CD14-positive monocyte (primary cell): ENCODE measurements at regions not wholly inside any gene's neighbourhood (a gene's known extent, or its start where the extent isn't known, plus 50 kb on each side); places are given as distances from the start of the nearest gene placed in this dataset.

Experiments used
- DNase-seq, 3 donors: peaks; one replicate each; pipeline ENCODE4 v3.0.0-alpha.2; 2011 to 2022
- H2AFZ ChIP-seq: 2 replicates; pipeline ENCODE4 v1.6.0; 2012; ENCODE audit warnings: mild to moderate bottlenecking, low read depth, low read length, inconsistent platforms; ENCODE audit not compliant: insufficient read depth, poor library complexity, severe bottlenecking
- H3K27ac ChIP-seq, 2 donors: 1 replicate in 1 of 2; 2 replicates in 1 of 2; pipeline ENCODE4 v1.5.1; 2012 to 2013; ENCODE audit warnings: low read length in 2 of 2, control low read depth in 1 of 2, inconsistent platforms in 1 of 2, low read depth in 1 of 2, mild to moderate bottlenecking in 1 of 2
- H3K27me3 ChIP-seq, 2 donors: one replicate each; pipeline versions ENCODE4 v1.6.0 to v1.6.1; 2011 to 2013; ENCODE audit warnings: low read length in 2 of 2; ENCODE audit not compliant: control insufficient read depth in 2 of 2, insufficient read depth in 2 of 2
- H3K36me3 ChIP-seq, 2 donors: replicated peaks in 1 of 2; 1 replicate in 1 of 2; 2 replicates in 1 of 2; pipeline versions ENCODE4 v1.5.1 to v1.6.1; 2012 to 2013; ENCODE audit warnings: low read length in 2 of 2, control low read depth in 1 of 2, inconsistent platforms in 1 of 2, mild to moderate bottlenecking in 1 of 2; ENCODE audit not compliant: insufficient read depth in 2 of 2, control insufficient read depth in 1 of 2
- H3K4me1 ChIP-seq, 2 donors: 1 replicate in 1 of 2; 2 replicates in 1 of 2; pipeline versions ENCODE4 v1.5.1 to v1.6.1; 2012 to 2013; ENCODE audit warnings: low read length in 2 of 2, control low read depth in 1 of 2, inconsistent platforms in 1 of 2, mild to moderate bottlenecking in 1 of 2, moderate library complexity in 1 of 2; ENCODE audit not compliant: insufficient read depth in 2 of 2, control insufficient read depth in 1 of 2
- H3K4me2 ChIP-seq: replicated peaks from 2 replicates; pipeline ENCODE3; 2012; ENCODE audit warnings: low read length, moderate library complexity, mild to moderate bottlenecking; ENCODE audit not compliant: poor library complexity, severe bottlenecking; ENCODE audit errors: extremely low read depth
- H3K4me3 ChIP-seq, 3 experiments: fragments of 200-600 bp in 1 of 3; sonication (generic) in 1 of 3; replicated peaks in 1 of 3; 1 replicate in 2 of 3; 2 replicates in 1 of 3; pipeline ENCODE4 v1.5.1; 2011 to 2013; ENCODE audit warnings: low read length in 3 of 3, mild to moderate bottlenecking in 3 of 3, control low read depth in 2 of 3, low read depth in 2 of 3, inconsistent platforms in 1 of 3, moderate library complexity in 1 of 3
- H3K79me2 ChIP-seq: 2 replicates; pipeline ENCODE4 v1.6.0; 2012; ENCODE audit warnings: mild to moderate bottlenecking, control low read depth, inconsistent platforms, low read length, moderate library complexity; ENCODE audit not compliant: insufficient read depth
- H3K9ac ChIP-seq: 2 replicates; pipeline ENCODE4 v1.6.0; 2017; ENCODE audit warnings: low read length, mild to moderate bottlenecking; ENCODE audit not compliant: insufficient read depth, poor library complexity, severe bottlenecking
- H3K9me3 ChIP-seq, 2 donors: replicated peaks in 1 of 2; 1 replicate in 1 of 2; 2 replicates in 1 of 2; pipeline versions ENCODE4 v1.5.1 to v1.6.1; 2012 to 2013; ENCODE audit warnings: low read length in 2 of 2, control low read depth in 1 of 2; ENCODE audit not compliant: control insufficient read depth in 1 of 2, insufficient read depth in 1 of 2
- H4K20me1 ChIP-seq: 2 replicates; pipeline ENCODE4 v1.6.0; 2012; ENCODE audit warnings: mild to moderate bottlenecking, low read length, control low read depth, moderate library complexity; ENCODE audit not compliant: insufficient read depth
- H3K27ac Mint-ChIP-seq, 7 donors: one replicate each; pipeline ENCODE4 v1.8.0; 2020; ENCODE audit warnings: mild to moderate bottlenecking in 7 of 7, mixed read lengths in 7 of 7, moderate library complexity in 6 of 7, inconsistent platforms in 2 of 7
- H3K27me3 Mint-ChIP-seq, 3 donors: one replicate each; pipeline ENCODE4 v1.8.0; 2021 to 2022; ENCODE audit warnings: low read depth in 3 of 3, mild to moderate bottlenecking in 3 of 3, mixed read lengths in 3 of 3, moderate library complexity in 3 of 3, inconsistent platforms in 1 of 3
- H3K36me3 Mint-ChIP-seq, 2 donors: one replicate each; pipeline ENCODE4 v1.8.0; 2020; ENCODE audit warnings: mixed read lengths in 2 of 2, inconsistent platforms in 1 of 2, mild to moderate bottlenecking in 1 of 2
- H3K4me1 Mint-ChIP-seq: one replicate; pipeline ENCODE4 v1.8.0; 2020; ENCODE audit warnings: mild to moderate bottlenecking, mixed read lengths
- H3K4me3 Mint-ChIP-seq, 2 donors: one replicate each; pipeline ENCODE4 v1.8.0; 2020; ENCODE audit warnings: mild to moderate bottlenecking in 2 of 2, mixed read lengths in 2 of 2, moderate library complexity in 1 of 2
- H3K9me3 Mint-ChIP-seq, 7 donors: one replicate each; pipeline ENCODE4 v1.8.0; 2020 to 2022; ENCODE audit warnings: mixed read lengths in 7 of 7, mild to moderate bottlenecking in 6 of 7, moderate library complexity in 6 of 7, inconsistent platforms in 2 of 7
- CTCF ChIP-seq: fragments of 200-600 bp; IDR thresholded peaks from one replicate; pipeline ENCODE4 v1.8.0; 2022; ENCODE audit warnings: antibody characterized with exemption, mild to moderate bottlenecking
- WGBS: methylation state at CpG from one replicate; pipeline ENCODE4 v1.1.5; 2013; ENCODE audit warnings: missing lambda C conversion rate; ENCODE audit not compliant: insufficient coverage; 5-methylcytosine and 5-hydroxymethylcytosine counted together
- intact Hi-C, 2 donors: fragments of 100-400 bp; cut with micrococcal nuclease; formaldehyde crosslinking; loops; one replicate each; pipeline versions ENCODE4 v1.15.0 to v1.15.1; 2023

- H3K4me1 Mint-ChIP-seq, result no peaks in the 10 kb centered on the region
- no peak for DNase-seq
Measured at GRCh38 chr13:22506096-22506691, 674.6 kb upstream of the SGCG start.

DNA sequence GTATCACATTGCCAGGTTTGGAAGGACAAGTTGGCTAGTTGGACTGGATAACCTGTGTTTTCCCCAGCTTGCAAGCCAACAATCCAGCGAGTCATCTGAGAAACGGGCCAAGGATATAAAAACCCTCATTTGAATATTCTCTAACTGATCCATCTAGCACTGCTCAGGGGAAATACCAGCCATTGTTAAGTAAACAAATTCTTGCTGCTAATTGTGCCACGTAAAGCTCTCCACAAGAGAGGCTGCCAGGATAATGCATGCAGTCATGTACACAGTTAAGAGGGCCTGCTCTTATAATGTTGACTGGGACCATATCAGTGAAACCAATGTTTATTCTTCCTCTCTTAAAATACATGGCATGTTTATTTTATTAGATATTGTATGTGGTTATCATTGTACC is 663.2 kb upstream of the SGCG start:
- H3K4me3 ChIP-seq, result no peak overlapping the region
- no peaks in the 10 kb centered on the region for H3K4me1 ChIP-seq
- no peaks in the 10 kb centered on the region for H3K27me3 ChIP-seq
- Mint-ChIP-seq H3K27ac (no peak overlapping the region), H3K27me3 (no peaks in the 10 kb centered on the region), H3K4me3 (no peak overlapping the region), H3K4me1 (no peaks in the 10 kb centered on the region), H3K36me3 (no peaks in the 10 kb centered on the region), H3K9me3 (peaks cover 0 to 12% (median 5%) of the 10 kb centered on the region in 7 donors)
- H3K27ac ChIP-seq, result no peak overlapping the region
- no peak for TF ChIP-seq CTCF
- no peak overlapping the region for H3K4me2 ChIP-seq
- H2AFZ ChIP-seq, result no peak overlapping the region
- no peak for DNase-seq
- WGBS, result no CpG with 5 or more reads among the region's 3 CpGs
- intact Hi-C loops, result no loop called here
- no peaks in the 10 kb centered on the region for H3K79me2 ChIP-seq
- H3K9ac ChIP-seq, result no peak overlapping the region
- no peaks in the 10 kb centered on the region for H4K20me1 ChIP-seq
- no peaks in the 10 kb centered on the region for H3K36me3 ChIP-seq
- H3K9me3 ChIP-seq, result peaks cover 9 to 33% of the 10 kb centered on the region in 2 donors

More at GRCh38 chr13:22506096-22506691, 674.6 kb upstream of the SGCG start:
- TF ChIP-seq CTCF, result no peak
- 75% methylated on average over 5 of the region's 8 CpGs for WGBS
- Histone ChIP-seq H2AFZ (no peak overlapping the region), H3K9ac (no peak overlapping the region), H4K20me1 (no peaks in the 10 kb centered on the region), H3K9me3 (peaks cover 7 to 10% of the 10 kb centered on the region in 2 donors), H3K27me3 (no peaks in the 10 kb centered on the region), H3K4me1 (no peaks in the 10 kb centered on the region), H3K4me2 (no peak overlapping the region), H3K4me3 (no peak overlapping the region), H3K79me2 (no peaks in the 10 kb centered on the region), H3K36me3 (no peaks in the 10 kb centered on the region), H3K27ac (no peak overlapping the region)
- Mint-ChIP-seq H3K27me3 (no peaks in the 10 kb centered on the region), H3K4me3 (no peak overlapping the region), H3K27ac (no peak overlapping the region), H3K9me3 (peaks cover 0 to 9% (median 2%) of the 10 kb centered on the region in 7 donors), H3K36me3 (no peaks in the 10 kb centered on the region)
- intact Hi-C loops, result no loop called here
